ENCODE measurements at regions not wholly inside any gene's neighbourhood (a gene's known extent, or its start where the extent isn't known, plus 50 kb on each side); places are given as distances from the start of the nearest gene placed in this dataset.

DNA sequence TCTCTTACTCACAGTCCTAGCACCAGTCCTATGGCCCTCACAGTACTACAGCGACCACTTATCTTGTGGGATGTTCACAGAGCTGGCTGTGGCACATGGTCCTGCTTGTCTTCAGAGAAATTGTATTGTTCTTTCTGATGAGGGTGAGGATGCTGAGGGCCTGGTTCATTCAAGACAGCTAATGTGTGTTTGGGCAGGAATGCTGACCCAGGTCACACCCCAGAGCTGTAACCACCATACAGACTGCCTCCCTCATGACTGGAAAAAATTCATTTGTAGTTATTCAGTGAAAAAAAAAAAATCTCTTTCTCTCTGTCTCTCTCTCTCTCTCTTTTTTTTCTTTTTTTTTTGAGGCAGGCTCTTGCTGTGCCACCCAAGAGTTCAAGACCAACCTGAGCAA is 83.5 kb downstream of the KLF6 start:
- TF ChIP-seq CTCF (IDR thresholded peaks at IDR 0.05; ENCODE audit: low read depth, low read length): no peak
- DNase-seq (ENCODE audit: extremely low read depth, low read depth): no peak

DNA sequence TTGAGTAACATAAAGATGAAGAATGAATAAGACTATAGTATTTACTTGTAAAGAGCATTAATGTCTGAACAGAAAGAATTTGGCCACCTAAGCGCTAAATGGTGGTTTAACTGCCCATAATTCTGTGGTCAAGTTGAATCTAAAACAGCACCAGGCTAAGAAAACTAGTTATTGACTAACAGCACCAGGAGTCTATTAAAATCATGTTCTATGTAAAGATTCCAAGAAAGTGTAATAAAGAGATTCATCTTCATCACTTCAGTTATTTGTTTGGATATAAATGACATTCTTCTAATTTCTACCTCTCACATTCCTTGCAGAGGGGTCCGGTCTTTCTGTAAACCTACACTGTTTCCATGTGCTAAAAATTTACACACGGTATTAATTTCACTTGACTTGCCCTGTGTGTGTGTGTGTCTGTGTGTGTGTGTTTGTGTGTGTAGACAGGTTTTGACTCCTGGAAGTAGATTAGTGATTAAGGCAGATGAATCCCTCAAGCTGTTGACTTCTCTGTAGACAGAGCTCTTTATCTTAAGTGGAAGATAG is 84.4 kb downstream of the KLF6 start:
- no peak for TF ChIP-seq CTCF (IDR thresholded peaks at IDR 0.05; ENCODE audit: low read depth, low read length)
- DNase-seq (ENCODE audit: extremely low read depth, low read depth): no peak

DNA sequence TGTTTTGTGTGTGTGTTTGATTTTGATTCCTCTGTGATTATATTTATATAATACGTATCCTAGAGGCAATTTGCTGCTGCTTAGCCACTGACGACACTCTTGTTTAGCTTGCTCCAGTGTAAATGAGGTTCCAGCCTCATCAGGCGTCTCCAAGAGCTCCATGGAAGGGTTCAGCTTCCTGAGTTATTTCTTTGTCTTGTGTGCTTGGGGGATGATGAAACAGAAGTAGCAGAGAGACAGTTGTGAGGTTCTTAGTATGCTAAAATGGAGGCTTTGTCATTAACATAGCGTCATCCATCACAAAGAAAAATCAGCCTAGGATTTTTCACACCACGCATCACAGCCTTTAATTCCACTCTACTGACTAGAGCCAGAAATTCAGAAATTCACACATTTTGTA is 85.1 kb downstream of the KLF6 start:
- TF ChIP-seq CTCF (IDR thresholded peaks at IDR 0.05; ENCODE audit: low read depth, low read length): no peak
- DNase-seq (ENCODE audit: extremely low read depth, low read depth): no peak

DNA sequence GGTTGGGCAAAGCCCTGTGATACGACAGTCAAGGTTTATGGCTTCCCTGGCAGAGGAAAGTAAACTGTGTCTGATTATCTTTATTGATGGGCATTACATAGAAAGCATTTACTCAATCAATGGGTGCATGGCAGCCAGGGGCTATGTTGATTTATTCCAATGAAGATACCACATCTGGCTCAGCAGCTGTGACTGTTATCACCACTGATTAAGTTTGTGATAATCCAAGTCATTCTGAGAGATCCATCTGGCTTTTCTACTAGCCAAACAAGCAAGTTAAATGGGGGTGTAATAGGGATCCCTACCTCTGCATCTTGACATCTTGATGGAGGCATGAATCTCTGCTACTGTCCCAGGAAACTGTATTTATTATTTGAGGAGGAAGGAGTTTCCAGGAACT is 86.7 kb downstream of the KLF6 start:
- no peak for TF ChIP-seq CTCF (IDR thresholded peaks at IDR 0.05; ENCODE audit: low read depth, low read length)
- DNase-seq (ENCODE audit: extremely low read depth, low read depth): no peak

DNA sequence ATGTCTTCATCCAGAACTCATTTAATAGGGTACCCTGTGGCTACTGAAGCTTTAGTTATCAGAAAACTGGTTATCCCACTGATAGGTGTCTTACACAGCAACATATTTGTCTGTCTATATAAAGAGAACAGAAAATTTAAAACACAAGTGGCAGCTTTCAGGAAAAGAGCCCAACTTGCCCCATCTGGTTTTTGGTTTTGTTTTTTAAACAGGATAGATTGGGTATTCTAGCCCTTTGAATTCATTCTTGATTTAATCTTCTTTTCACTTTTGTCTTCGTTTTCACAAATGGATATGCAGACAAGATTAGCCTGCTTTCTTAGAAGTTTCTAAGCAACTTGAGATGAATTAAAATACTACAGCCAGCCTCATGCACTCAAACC is 91.3 kb downstream of the KLF6 start:
- TF ChIP-seq CTCF (IDR thresholded peaks at IDR 0.05; ENCODE audit: low read depth, low read length): no peak

DNA sequence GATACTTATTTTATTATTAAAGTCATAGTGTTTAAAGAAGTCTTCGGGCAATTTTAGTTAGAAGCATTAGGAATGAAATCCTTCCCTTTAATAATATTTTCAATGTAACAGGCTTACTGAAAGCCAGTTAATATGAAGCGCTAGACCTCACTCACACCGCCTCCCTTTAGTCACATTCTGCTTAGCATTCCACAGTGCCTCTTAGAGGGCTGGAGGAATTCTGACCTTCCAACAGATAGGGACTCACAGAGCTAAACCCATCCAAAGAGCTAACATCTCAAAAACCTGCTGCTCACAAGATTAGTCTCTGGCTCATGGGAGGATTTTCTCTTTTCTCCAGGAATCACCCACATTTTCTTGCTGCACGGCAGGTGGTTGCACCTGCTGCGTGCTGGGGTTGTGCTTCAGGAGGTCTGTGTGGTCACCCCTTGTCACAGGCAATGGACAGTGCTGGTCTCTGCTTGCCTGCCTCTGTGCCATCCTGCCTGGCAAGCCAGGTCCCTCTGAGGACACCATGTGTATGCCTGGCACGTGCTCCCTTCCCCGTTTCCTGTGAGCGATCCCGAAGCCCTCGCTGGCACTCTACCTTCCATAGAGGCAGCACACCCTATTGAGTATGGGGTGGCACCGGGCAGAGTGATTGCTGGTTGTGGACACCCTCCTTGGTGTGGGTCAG is 91.8 kb downstream of the KLF6 start:
- DNase-seq (ENCODE audit: extremely low read depth, low read depth): no peak
- no peak for TF ChIP-seq CTCF (IDR thresholded peaks at IDR 0.05; ENCODE audit: low read depth, low read length)

More for the DNA sequence above, 91.3 kb downstream of the KLF6 start:
- DNase-seq (ENCODE audit: extremely low read depth, low read depth): no peak

- TF ChIP-seq CTCF (IDR thresholded peaks at IDR 0.05; ENCODE audit: low read depth, low read length): no peak
- DNase-seq (ENCODE audit: extremely low read depth, low read depth): no peak
Observed at GRCh38 chr10:3692387-3692999, 92.5 kb downstream of the KLF6 start.
